ENCODE measurements at regions not wholly inside any gene's neighbourhood (a gene's known extent, or its start where the extent isn't known, plus 50 kb on each side); places are given as distances from the start of the nearest gene placed in this dataset.

DNA sequence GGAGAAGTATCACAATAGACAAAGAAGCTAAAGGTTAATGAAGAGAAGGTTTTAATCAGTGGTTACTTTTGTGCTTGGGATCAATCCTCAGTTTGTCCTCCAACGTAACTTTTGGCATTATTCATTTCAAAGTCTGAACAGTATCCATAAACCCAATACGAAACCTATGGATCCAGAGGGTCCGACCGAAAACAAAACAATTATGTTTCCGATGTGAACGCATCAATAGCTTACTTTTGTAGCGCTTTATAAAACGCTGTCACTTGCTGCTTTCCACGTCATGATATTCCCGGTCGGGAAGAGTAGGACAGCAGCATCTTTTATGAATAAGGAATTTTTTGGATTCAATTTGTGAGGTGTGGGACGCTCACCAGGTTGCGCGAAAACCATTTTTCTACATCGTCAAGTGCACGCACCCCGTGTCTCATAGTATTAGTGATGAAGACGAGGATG lies 383.8 kb downstream of the ZFHX3 start:
- TF ChIP-seq CTCF (conservative IDR thresholded peaks at IDR 0.05; ENCODE audit: low read depth, low read length) (no peak), EZH2 (IDR thresholded peaks at IDR 0.05; ENCODE audit: low read length, unreplicated experiment) (no peak)
